Rectal smooth muscle tissue (tissue), 1 donor: ENCODE measurements at regions not wholly inside any gene's neighbourhood (a gene's known extent, or its start where the extent isn't known, plus 50 kb on each side); places are given as distances from the start of the nearest gene placed in this dataset.

Experiments
- H3K27ac ChIP-seq: one replicate; pipeline ENCODE4 v1.7.0; 2013; ENCODE audit warnings: low read depth, low read length, inconsistent platforms
- H3K27me3 ChIP-seq: one replicate; pipeline ENCODE4 v1.7.0; 2013; ENCODE audit warnings: low read length; ENCODE audit not compliant: control insufficient read depth, insufficient read depth
- H3K36me3 ChIP-seq: one replicate; pipeline ENCODE4 v1.7.0; 2013; ENCODE audit warnings: low read length; ENCODE audit not compliant: control insufficient read depth, insufficient read depth
- H3K4me1 ChIP-seq: one replicate; pipeline ENCODE4 v1.7.0; 2013; ENCODE audit warnings: low read length; ENCODE audit not compliant: control insufficient read depth, insufficient read depth
- H3K4me3 ChIP-seq: one replicate; pipeline ENCODE4 v1.7.0; 2013; ENCODE audit warnings: low read length
- H3K9ac ChIP-seq: one replicate; pipeline ENCODE4 v1.7.0; 2013; ENCODE audit warnings: low read length

DNA sequence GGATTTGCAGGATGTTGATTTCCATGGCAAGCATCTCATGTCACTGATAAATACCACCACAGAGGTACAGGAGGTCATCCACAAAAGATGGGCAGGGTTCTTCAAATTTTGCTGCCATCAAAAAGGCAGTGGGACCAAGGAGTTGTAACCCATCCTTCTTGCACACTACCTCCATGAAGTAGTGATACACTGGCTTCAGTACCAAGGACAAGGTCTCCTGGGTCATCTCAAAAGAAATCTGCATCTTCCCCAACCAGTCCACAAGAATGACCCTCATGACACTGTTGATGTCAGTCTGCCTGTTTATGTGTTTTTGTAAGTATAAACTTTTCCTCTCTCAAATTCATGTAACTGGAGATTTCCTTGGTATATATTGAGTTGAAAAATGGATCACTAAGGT is 298.2 kb downstream of the CDH9 start:
- no peaks in the 10 kb centered on the region for H3K4me1 ChIP-seq
- no peak overlapping the region for H3K4me3 ChIP-seq

DNA sequence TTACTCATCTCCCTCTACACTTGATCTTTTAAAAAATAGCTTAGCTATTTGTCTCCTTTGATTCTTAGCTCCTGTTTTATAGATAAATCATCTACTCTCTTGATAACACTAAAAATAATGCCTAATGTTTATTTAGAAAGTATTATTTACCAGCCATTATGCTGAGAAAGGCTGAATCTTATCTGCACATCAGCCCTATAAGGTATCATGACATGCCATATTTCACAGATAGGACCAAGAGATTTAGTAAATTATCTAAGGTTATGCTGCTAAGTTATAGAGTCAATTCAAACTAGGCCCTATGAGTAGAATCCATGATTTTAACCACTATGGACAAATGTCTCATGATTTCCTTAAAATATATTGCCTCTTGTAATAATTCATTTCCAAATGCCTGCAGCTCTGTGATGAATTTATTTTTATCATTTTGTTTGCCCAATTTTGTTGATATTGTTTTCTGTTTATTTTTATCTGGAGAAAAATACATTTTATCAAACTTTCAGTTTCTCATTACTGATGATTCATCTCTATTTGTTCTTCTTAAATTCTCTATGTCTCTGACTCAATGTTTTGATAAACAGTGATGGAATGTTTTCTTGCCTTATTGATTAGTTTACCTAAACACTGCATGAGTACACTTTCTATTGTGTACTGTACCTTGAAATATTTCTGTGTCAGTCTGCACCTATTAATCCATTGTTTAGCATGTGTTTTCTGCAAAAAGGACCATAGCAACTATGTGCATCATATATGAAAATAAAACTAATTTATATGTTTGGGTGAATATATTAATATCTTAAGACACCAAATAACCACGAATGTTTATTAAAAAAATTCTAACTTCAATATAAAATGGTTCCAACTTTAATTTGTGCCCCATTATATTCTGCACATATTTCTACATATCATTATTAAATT is 300.8 kb downstream of the CDH9 start:
- Histone ChIP-seq H3K4me1 (no peaks in the 10 kb centered on the region), H3K36me3 (no peaks in the 10 kb centered on the region), H3K9ac (no peak overlapping the region), H3K27ac (no peak overlapping the region), H3K4me3 (no peak overlapping the region), H3K27me3 (no peaks in the 10 kb centered on the region)

More for the DNA sequence above, 298.2 kb downstream of the CDH9 start:
- no peak overlapping the region for H3K9ac ChIP-seq
- no peaks in the 10 kb centered on the region for H3K27me3 ChIP-seq
- H3K36me3 ChIP-seq = no peaks in the 10 kb centered on the region
- no peak overlapping the region for H3K27ac ChIP-seq

DNA sequence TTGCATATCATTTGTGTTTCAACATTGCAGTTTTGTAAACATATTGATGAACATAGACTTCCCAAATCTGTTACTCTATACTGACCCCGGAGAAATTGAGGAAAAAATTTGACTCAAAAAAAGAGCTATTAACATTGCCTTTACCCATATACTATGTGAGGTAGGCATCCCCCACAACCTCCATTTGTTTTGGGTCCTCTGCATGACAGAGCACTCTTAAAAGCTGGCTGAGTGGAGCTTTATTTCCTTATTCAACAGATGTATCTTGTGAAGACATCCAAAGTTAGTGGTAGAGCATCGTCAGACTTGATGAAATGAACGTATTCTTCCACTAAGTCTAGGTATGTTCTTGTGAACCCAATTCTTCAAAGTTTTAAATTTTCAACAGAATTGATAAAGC is 310.5 kb downstream of the CDH9 start:
- Histone ChIP-seq H3K4me1 (no peaks in the 10 kb centered on the region), H3K4me3 (no peak overlapping the region)

DNA sequence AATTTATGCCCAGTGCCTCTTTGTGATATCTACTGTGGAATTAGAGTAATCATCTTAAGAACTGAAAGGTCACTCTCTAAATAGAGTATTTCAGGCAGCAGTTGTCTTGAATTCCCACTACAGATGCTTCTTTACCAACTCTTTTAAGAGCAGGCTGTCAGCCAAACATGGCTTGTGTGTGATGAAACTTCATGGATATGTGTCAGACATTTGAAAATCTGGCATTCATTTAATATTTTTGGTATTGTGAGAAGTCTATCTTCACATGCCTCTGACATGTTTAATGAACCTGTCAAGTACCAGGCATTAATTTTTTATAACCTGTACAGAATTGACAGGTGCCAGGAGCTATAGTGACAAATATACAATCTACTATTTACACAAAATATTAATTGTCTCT is 318.6 kb downstream of the CDH9 start:
- H3K9ac ChIP-seq = no peak overlapping the region
- H3K36me3 ChIP-seq = no peaks in the 10 kb centered on the region
- no peak overlapping the region for H3K4me3 ChIP-seq
- H3K27me3 ChIP-seq = no peaks in the 10 kb centered on the region
- H3K27ac ChIP-seq = no peak overlapping the region
- H3K4me1 ChIP-seq = no peaks in the 10 kb centered on the region

More for the DNA sequence above, 310.5 kb downstream of the CDH9 start:
- Histone ChIP-seq H3K27me3 (no peaks in the 10 kb centered on the region), H3K9ac (no peak overlapping the region), H3K27ac (no peak overlapping the region), H3K36me3 (no peaks in the 10 kb centered on the region)

DNA sequence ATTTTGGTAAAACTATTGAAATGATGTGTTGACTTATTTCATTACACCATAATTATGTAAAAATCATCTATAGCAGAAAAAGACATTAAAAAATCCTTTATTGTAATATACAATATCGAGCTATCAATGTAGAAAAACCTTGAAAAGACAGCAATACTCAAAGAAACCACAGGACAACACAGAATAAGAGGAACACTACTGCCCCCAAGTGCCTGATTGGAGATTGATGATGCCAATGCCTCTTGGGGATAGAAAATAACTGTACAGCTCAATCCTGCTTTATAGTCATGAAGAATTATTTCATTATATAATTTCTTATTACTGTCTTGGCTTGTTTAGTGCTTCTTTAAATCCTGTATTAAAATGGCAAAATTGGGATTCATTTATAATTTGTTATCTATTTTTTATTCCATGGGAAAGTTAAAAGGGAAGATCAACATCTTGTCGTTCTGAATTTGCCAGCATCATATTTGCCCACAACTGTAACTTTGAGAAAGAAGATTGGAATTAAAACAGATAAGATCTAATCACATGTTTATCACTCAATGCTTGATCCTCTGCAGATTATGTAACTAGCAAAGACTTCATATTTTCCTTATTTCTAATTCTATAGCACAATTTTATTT is 337.5 kb downstream of the CDH9 start:
- H3K4me1 ChIP-seq = no peaks in the 10 kb centered on the region
- no peak overlapping the region for H3K9ac ChIP-seq
- H3K36me3 ChIP-seq = no peaks in the 10 kb centered on the region
- no peak overlapping the region for H3K4me3 ChIP-seq
- H3K27me3 ChIP-seq = no peaks in the 10 kb centered on the region
- no peak overlapping the region for H3K27ac ChIP-seq

DNA sequence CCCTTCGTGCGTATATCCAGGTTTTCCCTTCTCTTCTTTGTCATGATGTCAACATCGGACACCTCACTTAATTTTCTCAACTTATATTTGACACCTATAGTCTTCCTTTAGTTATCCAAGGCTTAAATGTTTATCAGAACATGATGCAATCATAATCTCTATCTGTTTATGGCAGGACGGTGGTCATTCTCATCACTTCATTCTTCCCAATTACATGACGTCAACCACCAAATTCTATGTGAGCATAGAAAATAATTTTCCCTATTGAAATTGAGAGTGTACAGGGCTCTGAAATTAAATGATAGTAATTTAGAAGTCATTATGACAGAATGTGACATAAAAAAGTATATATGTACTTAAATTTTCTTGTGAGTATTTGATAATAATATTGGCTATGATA is 345.4 kb downstream of the CDH9 start:
- Histone ChIP-seq H3K9ac (no peak overlapping the region), H3K36me3 (no peaks in the 10 kb centered on the region), H3K4me1 (no peaks in the 10 kb centered on the region), H3K27me3 (no peaks in the 10 kb centered on the region), H3K4me3 (no peak overlapping the region), H3K27ac (no peak overlapping the region)

DNA sequence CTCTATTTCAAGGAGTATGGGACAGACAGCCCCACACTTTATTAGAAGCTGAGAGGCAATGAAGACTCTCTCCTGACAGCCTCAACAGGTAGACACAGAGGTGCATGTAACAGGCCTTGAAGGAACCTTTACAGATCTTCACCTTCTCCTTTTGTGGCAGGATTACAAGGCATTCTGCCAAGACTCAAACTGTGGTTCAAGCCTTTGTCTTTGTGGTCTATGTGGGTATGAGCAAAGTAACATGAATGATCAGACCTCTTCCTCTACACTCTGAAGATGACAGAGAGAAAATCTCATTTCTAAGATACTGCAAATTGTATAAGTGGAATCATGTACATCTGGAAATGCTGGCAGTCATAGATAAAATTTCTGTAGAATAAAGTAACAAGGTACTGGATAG is 346.9 kb downstream of the CDH9 start:
- Histone ChIP-seq H3K9ac (no peak overlapping the region), H3K27me3 (no peaks in the 10 kb centered on the region), H3K27ac (no peak overlapping the region), H3K4me1 (no peaks in the 10 kb centered on the region), H3K4me3 (no peak overlapping the region), H3K36me3 (no peaks in the 10 kb centered on the region)

DNA sequence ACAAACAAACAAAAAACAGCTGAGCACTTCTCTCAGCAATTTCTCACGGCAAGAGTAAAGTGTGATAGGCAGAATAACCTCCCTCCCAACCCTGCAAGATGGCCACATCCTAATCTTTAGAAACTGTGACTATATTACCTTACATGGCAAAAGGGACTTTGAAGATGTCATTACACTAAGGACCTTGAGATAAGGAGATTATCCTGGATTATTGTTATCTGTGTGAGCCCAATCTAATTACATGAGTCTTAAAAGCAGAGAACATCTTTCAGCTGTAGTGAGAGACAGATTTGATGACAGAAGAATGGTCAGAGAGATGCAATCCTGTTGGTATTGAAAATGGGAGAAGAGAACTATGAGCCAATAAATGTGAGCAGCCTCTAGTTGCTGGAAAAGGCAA is 347.9 kb downstream of the CDH9 start:
- H3K4me3 ChIP-seq = no peak overlapping the region

DNA sequence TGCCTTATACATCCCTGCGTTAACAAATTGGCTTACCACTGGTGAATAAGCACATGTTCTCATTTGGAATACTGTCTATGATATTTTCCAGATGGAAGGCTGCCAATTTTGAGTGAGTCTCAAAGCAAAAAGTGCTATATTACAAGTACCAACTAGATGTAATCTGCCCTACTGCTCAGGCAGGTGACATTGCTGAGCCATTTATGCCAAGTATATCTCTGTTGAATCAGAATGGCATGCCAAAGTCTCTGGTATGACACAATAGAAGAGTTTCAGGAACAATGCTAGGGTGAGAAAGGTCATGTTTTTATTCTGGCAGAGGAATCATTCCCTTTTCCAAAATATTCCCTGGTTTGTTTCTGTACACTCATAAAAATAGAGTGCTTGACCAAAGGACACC is 356.5 kb downstream of the CDH9 start:
- Histone ChIP-seq H3K9ac (no peak overlapping the region), H3K4me1 (no peaks in the 10 kb centered on the region), H3K36me3 (no peaks in the 10 kb centered on the region), H3K27me3 (no peaks in the 10 kb centered on the region), H3K4me3 (no peak overlapping the region), H3K27ac (no peak overlapping the region)

More for the DNA sequence above, 347.9 kb downstream of the CDH9 start:
- Histone ChIP-seq H3K27ac (no peak overlapping the region), H3K4me1 (no peaks in the 10 kb centered on the region), H3K27me3 (no peaks in the 10 kb centered on the region), H3K9ac (no peak overlapping the region), H3K36me3 (no peaks in the 10 kb centered on the region)

DNA sequence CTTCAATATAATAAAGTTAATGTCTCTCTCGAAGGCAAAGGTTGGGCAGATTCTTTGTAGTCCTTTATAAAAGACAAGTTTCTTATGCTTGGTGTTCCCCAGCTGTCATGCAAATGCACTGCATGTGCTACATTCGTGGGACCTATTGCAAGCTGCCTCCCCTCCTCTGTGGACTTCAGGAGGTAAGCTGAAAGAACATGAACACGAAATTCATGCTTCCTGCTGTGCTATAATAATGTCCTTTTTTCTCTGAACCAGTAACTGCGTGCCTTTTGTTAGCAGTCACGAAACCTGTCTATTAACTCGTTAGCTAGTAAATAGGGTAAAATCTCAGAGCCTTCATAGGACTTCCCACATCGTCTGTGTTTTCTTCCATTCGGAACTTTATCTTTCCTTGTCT is 363.5 kb downstream of the CDH9 start:
- Histone ChIP-seq H3K4me3 (no peak overlapping the region), H3K36me3 (no peaks in the 10 kb centered on the region)

DNA sequence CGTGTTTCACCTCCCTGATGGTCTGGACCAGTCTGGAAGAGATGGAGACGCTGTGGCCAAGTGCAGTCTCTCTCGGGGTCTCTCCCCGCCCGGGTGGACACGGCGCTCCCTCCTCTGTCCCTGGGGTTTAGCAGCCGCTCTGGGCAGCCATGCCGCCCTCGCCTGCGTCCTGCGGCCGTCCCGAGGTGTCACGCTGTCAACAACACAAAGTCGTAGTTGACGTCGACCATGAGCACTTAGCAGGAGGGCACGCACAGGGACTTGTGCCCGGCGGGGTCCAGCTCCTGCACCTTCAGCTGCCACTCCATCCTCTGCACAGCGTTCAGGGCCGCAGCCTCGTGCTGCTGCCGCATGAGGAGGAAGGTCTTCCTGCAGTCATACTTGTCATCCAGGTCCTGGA is 368.9 kb downstream of the CDH9 start:
- Histone ChIP-seq H3K4me3 (no peak overlapping the region), H3K9ac (no peak overlapping the region), H3K4me1 (no peaks in the 10 kb centered on the region), H3K27ac (no peak overlapping the region), H3K36me3 (no peaks in the 10 kb centered on the region), H3K27me3 (no peaks in the 10 kb centered on the region)

More for the DNA sequence above, 363.5 kb downstream of the CDH9 start:
- Histone ChIP-seq H3K9ac (no peak overlapping the region), H3K27ac (no peak overlapping the region), H3K4me1 (no peaks in the 10 kb centered on the region), H3K27me3 (no peaks in the 10 kb centered on the region)

DNA sequence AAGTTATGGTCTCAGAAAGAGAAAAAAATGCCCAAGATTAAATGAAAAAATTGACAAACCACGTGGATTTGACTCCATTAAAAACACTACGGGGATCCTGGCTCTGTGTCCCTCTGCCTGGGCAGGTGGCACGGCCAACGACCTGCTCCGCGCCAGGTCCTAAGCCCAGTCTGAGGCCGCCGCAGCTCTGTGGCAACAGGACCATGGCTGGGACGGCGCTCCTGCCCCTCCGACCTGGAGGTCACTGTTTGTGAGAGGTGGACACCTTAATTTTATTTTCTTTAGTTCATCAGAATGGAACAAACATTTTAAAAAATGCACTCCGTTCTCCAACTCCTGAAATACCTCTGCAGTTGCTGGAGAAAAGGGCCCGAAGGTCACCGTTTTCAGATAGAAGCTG is 369.4 kb downstream of the CDH9 start:
- Histone ChIP-seq H3K9ac (no peak overlapping the region), H3K27ac (no peak overlapping the region), H3K4me1 (no peaks in the 10 kb centered on the region), H3K36me3 (no peaks in the 10 kb centered on the region), H3K4me3 (no peak overlapping the region), H3K27me3 (no peaks in the 10 kb centered on the region)

DNA sequence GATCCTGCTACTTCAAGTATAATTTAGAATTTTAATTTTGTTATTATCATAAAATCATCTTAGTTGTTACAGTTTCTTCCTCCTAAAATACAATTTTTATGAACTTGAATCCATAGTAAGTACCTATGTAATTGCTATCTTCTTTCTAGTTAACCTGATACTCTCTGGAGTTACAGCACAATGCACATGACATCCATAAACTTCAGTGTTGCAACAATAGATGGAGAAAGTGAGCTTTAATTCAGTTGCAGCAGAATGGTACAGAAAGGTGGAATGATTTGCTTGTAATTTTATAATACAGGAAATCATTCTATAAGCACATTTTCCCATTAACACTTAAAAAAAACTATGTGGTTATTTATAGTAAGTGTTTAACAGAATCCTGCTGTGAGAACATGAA is 372.0 kb downstream of the CDH9 start:
- Histone ChIP-seq H3K27me3 (no peaks in the 10 kb centered on the region), H3K4me3 (no peak overlapping the region), H3K4me1 (no peaks in the 10 kb centered on the region), H3K36me3 (no peaks in the 10 kb centered on the region), H3K27ac (no peak overlapping the region), H3K9ac (no peak overlapping the region)
